Psoas muscle (tissue), 7 donors: ENCODE measurements at regions not wholly inside any gene's neighbourhood (a gene's known extent, or its start where the extent isn't known, plus 50 kb on each side); places are given as distances from the start of the nearest gene placed in this dataset.

Experiments used
- ATAC-seq, 4 donors: fragments of 200-7000 bp; cut with Tn5 transposase; one replicate each; pipeline ENCODE4 v1.9.1; 2020; ENCODE audit warnings: moderate library complexity in 3 of 4, mild to moderate bottlenecking in 2 of 4
- DNase-seq, 2 donors: peaks; one replicate each; pipeline ENCODE4 v3.0.0-alpha.2; 2020
- H3K27ac ChIP-seq: fragments of 200-600 bp; one replicate; pipeline ENCODE4 v1.8.0; 2022
- H3K27me3 ChIP-seq, 3 donors: fragments of 200-600 bp in 1 of 3; one replicate each; pipeline versions ENCODE4 v1.6.1 to v1.8.0; 2013 to 2022; ENCODE audit warnings: low read length in 2 of 3, mild to moderate bottlenecking in 2 of 3, moderate library complexity in 1 of 3; ENCODE audit not compliant: insufficient read depth in 3 of 3
- H3K36me3 ChIP-seq, 2 donors: fragments of 200-600 bp in 1 of 2; one replicate each; pipeline versions ENCODE4 v1.6.1 to v1.8.0; 2013 to 2022; ENCODE audit warnings: low read depth in 1 of 2, mild to moderate bottlenecking in 1 of 2, moderate library complexity in 1 of 2; ENCODE audit not compliant: insufficient read depth in 1 of 2
- H3K4me1 ChIP-seq: fragments of 200-600 bp; one replicate; pipeline ENCODE4 v1.8.0; 2022
- H3K4me3 ChIP-seq: fragments of 200-600 bp; one replicate; pipeline ENCODE4 v1.8.0; 2022; ENCODE audit warnings: mild to moderate bottlenecking
- H3K9me3 ChIP-seq: fragments of 200-600 bp; one replicate; pipeline ENCODE4 v1.8.0; 2022
- WGBS, 3 donors: extraction: QIAGEN DNeasy Blood & Tissue Kit; methylation state at CpG; one replicate each; pipeline versions ENCODE4 v1.1.6 to v1.1.7; 2013; 5-methylcytosine and 5-hydroxymethylcytosine counted together
- intact Hi-C, 2 donors: fragments of 100-400 bp; cut with DNase I; formaldehyde crosslinking; loops; one replicate each; pipeline versions ENCODE4 v1.11.0 to v1.14.2; 2022
- TF ChIP-seq, protein P1 (sequence below): fragments of 200-600 bp; IDR thresholded peaks from one replicate; pipeline ENCODE4 v1.8.0; 2022; ENCODE audit warnings: antibody characterized with exemption
- donor health status: healthy with polysubstance abuse.
- donor health status: DM: no; HTN: no; CAD: no; lungs with moderate emphysema.
- donor health status: Bipolar disorder and iron deficiency.
- donor health status: healthy.
- donor health status: DM: yes; HTN: yes; CAD: no.
- donor health status: DM: no; HTN: no; CAD: no.
- donor health status: DM: yes; HTN: yes; CAD: no.

DNA sequence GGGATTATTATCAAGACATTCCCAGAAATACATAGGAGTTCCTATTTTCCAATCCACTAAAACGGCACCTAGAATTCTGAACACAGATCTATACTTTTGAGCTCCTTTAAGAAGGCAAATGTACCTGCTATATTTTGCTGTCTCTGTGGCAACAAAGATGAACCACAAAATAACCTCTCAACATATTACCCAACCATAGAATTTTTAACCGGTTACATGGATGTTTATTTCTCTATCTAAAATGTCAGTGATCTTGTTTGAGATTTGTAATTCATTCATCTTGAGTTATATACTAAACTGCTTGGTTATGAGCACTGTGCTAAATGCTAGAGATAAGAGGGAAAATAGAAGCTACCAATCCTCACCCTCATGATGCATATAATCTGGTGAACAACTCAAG lies 117.5 kb upstream of the HMGCLL1 start:
- WGBS, 3 donors: 93 to 97% (median 97%) methylated on average over 2 of the region's 2 CpGs
- Histone ChIP-seq H3K4me1 (no peaks in the 10 kb centered on the region), H3K27me3 (no peaks in the 10 kb centered on the region), H3K9me3 (no peaks in the 10 kb centered on the region), H3K4me3 (no peak overlapping the region), H3K36me3 (no peaks in the 10 kb centered on the region), H3K27ac (no peak overlapping the region)
- intact Hi-C loops: no loop called here
- TF ChIP-seq, protein P1, sequence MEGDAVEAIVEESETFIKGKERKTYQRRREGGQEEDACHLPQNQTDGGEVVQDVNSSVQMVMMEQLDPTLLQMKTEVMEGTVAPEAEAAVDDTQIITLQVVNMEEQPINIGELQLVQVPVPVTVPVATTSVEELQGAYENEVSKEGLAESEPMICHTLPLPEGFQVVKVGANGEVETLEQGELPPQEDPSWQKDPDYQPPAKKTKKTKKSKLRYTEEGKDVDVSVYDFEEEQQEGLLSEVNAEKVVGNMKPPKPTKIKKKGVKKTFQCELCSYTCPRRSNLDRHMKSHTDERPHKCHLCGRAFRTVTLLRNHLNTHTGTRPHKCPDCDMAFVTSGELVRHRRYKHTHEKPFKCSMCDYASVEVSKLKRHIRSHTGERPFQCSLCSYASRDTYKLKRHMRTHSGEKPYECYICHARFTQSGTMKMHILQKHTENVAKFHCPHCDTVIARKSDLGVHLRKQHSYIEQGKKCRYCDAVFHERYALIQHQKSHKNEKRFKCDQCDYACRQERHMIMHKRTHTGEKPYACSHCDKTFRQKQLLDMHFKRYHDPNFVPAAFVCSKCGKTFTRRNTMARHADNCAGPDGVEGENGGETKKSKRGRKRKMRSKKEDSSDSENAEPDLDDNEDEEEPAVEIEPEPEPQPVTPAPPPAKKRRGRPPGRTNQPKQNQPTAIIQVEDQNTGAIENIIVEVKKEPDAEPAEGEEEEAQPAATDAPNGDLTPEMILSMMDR: no peak
- DNase-seq: no peak
- no peak for ATAC-seq

DNA sequence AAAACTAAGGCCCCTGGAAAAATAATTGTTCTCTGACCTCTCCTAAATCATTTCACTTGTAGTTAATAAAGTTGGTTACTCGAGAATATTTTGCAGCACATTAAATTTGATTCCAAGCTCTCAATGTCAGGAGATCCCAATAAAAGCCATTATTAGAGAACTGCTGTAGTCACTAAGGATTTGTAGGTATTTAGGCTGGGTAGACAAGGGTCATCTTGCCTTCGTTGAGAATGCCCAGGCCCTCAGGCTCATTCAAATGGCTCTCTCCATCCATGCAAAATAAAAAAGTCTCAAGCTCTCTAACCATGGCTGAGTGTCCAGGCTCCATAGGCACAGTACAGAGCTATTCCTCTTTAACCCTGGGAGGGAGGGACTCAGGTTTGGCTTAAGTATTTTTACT lies 117.0 kb upstream of the HMGCLL1 start:
- Histone ChIP-seq H3K27me3 (no peaks in the 10 kb centered on the region), H3K27ac (no peak overlapping the region), H3K9me3 (no peaks in the 10 kb centered on the region), H3K4me1 (no peaks in the 10 kb centered on the region), H3K4me3 (no peak overlapping the region), H3K36me3 (no peaks in the 10 kb centered on the region)
- 21 to 26% (median 25%) methylated on average over 2 of the region's 2 CpGs for WGBS, 3 donors
- DNase-seq: no peak
- TF ChIP-seq, protein P1: no peak
- intact Hi-C loops: no loop called here
- no peak for ATAC-seq

DNA sequence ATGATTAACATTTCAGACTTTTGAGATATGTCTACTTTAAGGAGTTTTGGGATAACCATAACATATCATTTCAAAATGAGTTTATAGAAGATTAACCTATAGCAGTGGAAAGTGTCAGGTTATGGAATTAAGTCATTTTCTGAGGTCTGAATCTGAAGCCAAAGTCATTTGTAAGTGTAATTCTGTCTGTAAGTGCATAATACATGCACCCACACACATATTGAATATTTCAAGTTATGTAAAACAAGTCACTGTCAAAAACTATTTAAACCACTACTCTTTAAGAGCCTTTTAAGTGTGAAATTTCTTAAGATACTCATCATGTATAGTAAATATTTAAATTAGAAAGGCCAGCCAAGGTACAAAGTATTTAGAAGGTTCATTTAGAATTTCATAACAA lies 115.8 kb upstream of the HMGCLL1 start:
- DNase-seq: no peak
- Histone ChIP-seq H3K27me3 (no peaks in the 10 kb centered on the region), H3K4me1 (no peaks in the 10 kb centered on the region), H3K27ac (no peak overlapping the region), H3K36me3 (no peaks in the 10 kb centered on the region), H3K9me3 (no peaks in the 10 kb centered on the region), H3K4me3 (no peak overlapping the region)
- TF ChIP-seq, protein P1: no peak
- intact Hi-C loops: no loop called here
- ATAC-seq: no peak

DNA sequence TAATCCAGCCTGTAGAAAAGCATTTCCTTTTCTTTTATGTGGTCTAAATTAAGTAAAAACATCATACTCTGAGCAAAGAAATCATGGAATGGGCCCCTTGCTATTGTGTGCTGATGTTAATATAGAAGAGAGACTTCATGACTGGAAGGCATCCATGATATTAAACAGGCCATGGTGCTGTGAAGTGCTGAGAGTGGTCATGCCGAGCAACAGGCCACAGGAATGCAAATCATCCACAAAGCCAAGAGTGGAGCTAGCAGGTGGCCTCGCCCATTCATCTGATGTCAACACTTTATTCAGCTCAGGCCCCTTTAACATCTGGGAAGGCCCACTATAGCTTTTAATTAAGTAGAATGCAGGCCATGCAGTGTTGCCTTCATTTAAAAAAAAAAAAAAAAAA lies 115.2 kb upstream of the HMGCLL1 start:
- TF ChIP-seq, protein P1: no peak
- no peak overlapping the region for H3K4me3 ChIP-seq
- no peaks in the 10 kb centered on the region for H3K4me1 ChIP-seq
- H3K36me3 ChIP-seq: no peaks in the 10 kb centered on the region
- intact Hi-C loops: no loop called here
- ATAC-seq (no peak), DNase-seq (no peak)
- H3K9me3 ChIP-seq: no peaks in the 10 kb centered on the region
- 28 to 69% (median 36%) methylated on average over 2 of the region's 2 CpGs for WGBS, 3 donors
- H3K27me3 ChIP-seq: no peaks in the 10 kb centered on the region
- H3K27ac ChIP-seq: no peak overlapping the region

DNA sequence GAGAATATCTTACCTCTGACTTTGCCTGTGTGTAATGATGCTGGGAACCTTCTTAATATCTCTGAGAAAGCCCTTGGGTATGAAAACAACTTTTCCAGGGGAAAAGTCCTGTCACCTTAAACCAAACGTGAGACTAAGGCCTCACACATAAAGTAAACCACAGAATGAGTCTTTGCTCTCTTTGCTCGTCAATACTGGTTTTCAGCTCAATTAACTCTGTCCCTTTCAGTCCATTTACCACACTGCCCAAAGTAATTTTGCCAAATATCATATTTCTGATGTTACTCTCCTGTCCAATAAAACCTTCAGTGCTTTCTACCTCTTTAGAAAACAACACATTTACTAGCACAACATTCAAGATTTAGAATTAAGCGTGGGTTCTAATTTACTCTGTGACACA lies 100.5 kb upstream of the HMGCLL1 start:
- TF ChIP-seq, protein P1: no peak
- H3K27me3 ChIP-seq: no peaks in the 10 kb centered on the region
- DNase-seq (no peak), ATAC-seq (no peak)
- no peaks in the 10 kb centered on the region for H3K36me3 ChIP-seq
- no peaks in the 10 kb centered on the region for H3K9me3 ChIP-seq
- no peak overlapping the region for H3K4me3 ChIP-seq
- H3K27ac ChIP-seq: no peak overlapping the region
- no peaks in the 10 kb centered on the region for H3K4me1 ChIP-seq
- intact Hi-C loops: no loop called here
- WGBS, 3 donors: 55 to 69% (median 63%) methylated on average over 3 of the region's 3 CpGs
